Mucosa of descending colon (tissue), 3 donors: ENCODE measurements at regions not wholly inside any gene's neighbourhood (a gene's known extent, or its start where the extent isn't known, plus 50 kb on each side); places are given as distances from the start of the nearest gene placed in this dataset.

Source experiments
- ATAC-seq: fragments of 200-7000 bp; cut with Tn5 transposase; one replicate; pipeline ENCODE4 v1.9.1; 2020; ENCODE audit warnings: mild to moderate bottlenecking, moderate library complexity
- DNase-seq, 3 donors: peaks; one replicate each; pipeline ENCODE4 v3.0.0-alpha.2; 2020
- H3K36me3 ChIP-seq: fragments of 200-600 bp; one replicate; pipeline ENCODE4 v1.8.0; 2021; ENCODE audit warnings: low read depth, mild to moderate bottlenecking
- H3K4me1 ChIP-seq: fragments of 200-600 bp; one replicate; pipeline ENCODE4 v1.8.0; 2021; ENCODE audit warnings: low read depth, mild to moderate bottlenecking
- H3K4me3 ChIP-seq: fragments of 200-600 bp; one replicate; pipeline ENCODE4 v1.8.0; 2021; ENCODE audit warnings: mild to moderate bottlenecking
- H3K9me3 ChIP-seq: fragments of 200-600 bp; one replicate; pipeline ENCODE4 v1.8.0; 2021; ENCODE audit warnings: mild to moderate bottlenecking
- CTCF ChIP-seq: fragments of 200-600 bp; IDR thresholded peaks from one replicate; pipeline ENCODE4 v1.8.0; 2022; ENCODE audit warnings: antibody characterized with exemption, mild to moderate bottlenecking
- intact Hi-C, 2 donors: fragments of 100-400 bp; cut with DNase I in 1 of 2; cut with micrococcal nuclease in 1 of 2; formaldehyde crosslinking; loops; one replicate each; pipeline versions ENCODE4 v1.11.0 to v1.11.1; 2022; cut with DNase I, micrococcal nuclease
- donor health status: DM: no; HTN: no; CAD: no; lungs with moderate emphysema.
- donor health status: DM: no; HTN: no; CAD: no.
- donor health status: DM: no; HTN: yes; CAD: no.

GRCh38 chr1:55781944-55782482 lies 566.8 kb upstream of the USP24 start:
- Histone ChIP-seq H3K4me1 (no peaks in the 10 kb centered on the region), H3K4me3 (no peak overlapping the region), H3K9me3 (no peaks in the 10 kb centered on the region), H3K36me3 (no peaks in the 10 kb centered on the region)
- ATAC-seq: peak; percentile 99
- intact Hi-C loops: no loop called here
- no peak for TF ChIP-seq CTCF
- peak in 1 of 3 donors; percentile 16 for DNase-seq

GRCh38 chr1:55781003-55781402 lies 565.8 kb upstream of the USP24 start:
- Histone ChIP-seq H3K4me1 (no peaks in the 10 kb centered on the region), H3K4me3 (no peak overlapping the region), H3K9me3 (no peaks in the 10 kb centered on the region), H3K36me3 (no peaks in the 10 kb centered on the region)
- no peak for TF ChIP-seq CTCF
- ATAC-seq (no peak), DNase-seq (no peak)
- intact Hi-C loops: no loop called here

GRCh38 chr1:55777545-55777944 lies 562.4 kb upstream of the USP24 start:
- ATAC-seq: no peak
- no peak for TF ChIP-seq CTCF
- intact Hi-C loops: no loop called here
- Histone ChIP-seq H3K9me3 (no peaks in the 10 kb centered on the region), H3K4me3 (no peak overlapping the region), H3K4me1 (no peaks in the 10 kb centered on the region), H3K36me3 (no peaks in the 10 kb centered on the region)
- no peak for DNase-seq

GRCh38 chr1:55775007-55775406 lies 559.8 kb upstream of the USP24 start:
- ATAC-seq (no peak), DNase-seq (no peak)
- no peaks in the 10 kb centered on the region for H3K4me1 ChIP-seq
- H3K4me3 ChIP-seq: no peak overlapping the region
- H3K9me3 ChIP-seq: no peaks in the 10 kb centered on the region
- intact Hi-C loops: no loop called here
- H3K36me3 ChIP-seq: no peaks in the 10 kb centered on the region
- no peak for TF ChIP-seq CTCF

GRCh38 chr1:55774446-55774845 lies 559.3 kb upstream of the USP24 start:
- no peak for ATAC-seq
- no peaks in the 10 kb centered on the region for H3K36me3 ChIP-seq
- H3K9me3 ChIP-seq: no peaks in the 10 kb centered on the region
- intact Hi-C loops: no loop called here
- H3K4me3 ChIP-seq: no peak overlapping the region
- DNase-seq: no peak
- no peaks in the 10 kb centered on the region for H3K4me1 ChIP-seq
- TF ChIP-seq CTCF: no peak
